IMR-90 (cell line): ENCODE measurements at regions not wholly inside any gene's neighbourhood (a gene's known extent, or its start where the extent isn't known, plus 50 kb on each side); places are given as distances from the start of the nearest gene placed in this dataset.

ENCODE experiments used
- ATAC-seq: fragments of 200-7000 bp; cut with Tn5 transposase; 2 replicates; pipeline ENCODE4 v1.9.1; 2020; ENCODE audit warnings: low read depth, mild to moderate bottlenecking, moderate library complexity
- BruUV-seq: library from RNA; stranded (reverse); fragments of 400-500 nt; replicated peaks from 2 replicates; lab custom pipeline; 2021; lab: Mats Ljungman, UMichigan
- CTCF ChIA-PET: fragments of 300-600 bp; formaldehyde crosslinking; extraction: SDS; loops from one replicate; lab custom pipeline; 2021; ENCODE audit warnings: antibody characterized with exemption; lab: Yijun Ruan, JAX
- POLR2A ChIA-PET: fragments of 300-600 bp; sonication (Branson Sonifier 250); formaldehyde crosslinking; loops from one replicate; lab custom pipeline; 2022; ENCODE audit warnings: antibody characterized with exemption; ENCODE audit not compliant: unreplicated experiment; lab: Charles Lee
- DNase-seq: peaks from one replicate; pipeline ENCODE4 v3.0.0; 2013
- H2AFZ ChIP-seq: replicated peaks from 2 replicates; pipeline ENCODE3; 2013; ENCODE audit warnings: low read length, mild to moderate bottlenecking; ENCODE audit not compliant: poor library complexity
- H2AK5ac ChIP-seq: 2 replicates; pipeline ENCODE4 v1.6.1; 2013; ENCODE audit warnings: low read depth, low read length, inconsistent platforms
- H2AK9ac ChIP-seq: replicated peaks from 2 replicates; pipeline ENCODE3; 2013; ENCODE audit warnings: mild to moderate bottlenecking, low read depth, low read length, moderate library complexity; ENCODE audit not compliant: poor library complexity
- H2BK120ac ChIP-seq: 2 replicates; pipeline ENCODE4 v1.6.1; 2013; ENCODE audit warnings: low read depth, low read length, inconsistent platforms
- H2BK15ac ChIP-seq: 3 replicates; pipeline ENCODE4 v1.6.1; 2013; ENCODE audit warnings: low read depth, low read length, inconsistent platforms
- H2BK20ac ChIP-seq: 2 replicates; pipeline ENCODE4 v1.6.1; 2013; ENCODE audit warnings: low read depth, mild to moderate bottlenecking, inconsistent platforms, low read length, moderate library complexity
- H2BK5ac ChIP-seq: 2 replicates; pipeline ENCODE4 v1.6.1; 2013; ENCODE audit warnings: mild to moderate bottlenecking, low read depth, low read length, inconsistent platforms; ENCODE audit not compliant: poor library complexity, severe bottlenecking
- H3K14ac ChIP-seq: replicated peaks from 2 replicates; pipeline ENCODE4 v1.6.1; 2013; ENCODE audit warnings: low read depth, low read length, inconsistent platforms
- H3K18ac ChIP-seq: 2 replicates; pipeline ENCODE4 v1.6.1; 2013; ENCODE audit warnings: low read depth, low read length, control low read depth
- H3K23ac ChIP-seq: 2 replicates; pipeline ENCODE4 v1.6.1; 2013; ENCODE audit warnings: low read depth, low read length, inconsistent platforms
- H3K27ac ChIP-seq: 2 replicates; pipeline ENCODE4 v1.5.1; 2013; ENCODE audit warnings: mild to moderate bottlenecking, control low read depth, low read length; ENCODE audit not compliant: insufficient read depth
- H3K27me3 ChIP-seq: 2 replicates; pipeline ENCODE4 v1.6.1; 2013; ENCODE audit warnings: low read length; ENCODE audit not compliant: control insufficient read depth, insufficient read depth
- H3K36me3 ChIP-seq: 2 replicates; pipeline ENCODE4 v1.6.1; 2013; ENCODE audit warnings: low read length, mixed read lengths; ENCODE audit not compliant: control insufficient read depth, insufficient read depth
- H3K4ac ChIP-seq: 2 replicates; pipeline ENCODE4 v1.6.1; 2013; ENCODE audit warnings: low read depth, low read length, inconsistent platforms
- H3K4me1 ChIP-seq: 2 replicates; pipeline ENCODE4 v1.6.1; 2013; ENCODE audit warnings: low read length, mixed read lengths; ENCODE audit not compliant: control insufficient read depth, insufficient read depth
- H3K4me2 ChIP-seq: 2 replicates; pipeline ENCODE4 v1.6.1; 2013; ENCODE audit warnings: low read depth, mild to moderate bottlenecking, control low read depth, low read length, moderate library complexity
- H3K4me3 ChIP-seq: 2 replicates; pipeline ENCODE4 v1.5.1; 2013; ENCODE audit warnings: low read depth, mild to moderate bottlenecking, control low read depth, low read length, moderate library complexity; ENCODE audit not compliant: insufficient read depth
- H3K56ac ChIP-seq: 2 replicates; pipeline ENCODE4 v1.6.1; 2013; ENCODE audit warnings: low read length, inconsistent platforms; ENCODE audit not compliant: insufficient read depth; ENCODE audit errors: extremely low read depth
- H3K79me1 ChIP-seq, 2 experiments: 2 replicates each; pipeline ENCODE4 v1.6.1; 2013; ENCODE audit warnings: low read length in 2 of 2, inconsistent platforms in 1 of 2, low read depth in 1 of 2
- H3K9ac ChIP-seq: 2 replicates; pipeline ENCODE4 v1.6.1; 2013; ENCODE audit warnings: low read depth, low read length, control low read depth
- H3K9me1 ChIP-seq: 2 replicates; pipeline ENCODE4 v1.6.1; 2013; ENCODE audit warnings: low read length, inconsistent platforms; ENCODE audit not compliant: insufficient read depth
- H3K9me3 ChIP-seq: 2 replicates; pipeline ENCODE4 v1.6.1; 2013; ENCODE audit warnings: low read length; ENCODE audit not compliant: control insufficient read depth, insufficient read depth
- H4K20me1 ChIP-seq: 2 replicates; pipeline ENCODE4 v1.6.1; 2013; ENCODE audit warnings: low read length, inconsistent platforms; ENCODE audit not compliant: insufficient read depth
- H4K5ac ChIP-seq: 2 replicates; pipeline ENCODE4 v1.6.1; 2013; ENCODE audit warnings: mild to moderate bottlenecking, low read depth, low read length, control low read depth
- H4K8ac ChIP-seq, 2 experiments: 2 replicates each; pipeline ENCODE4 v1.6.1; 2013; ENCODE audit warnings: low read depth in 2 of 2, low read length in 2 of 2, control low read depth in 1 of 2, inconsistent platforms in 1 of 2
- H4K91ac ChIP-seq: 2 replicates; pipeline ENCODE4 v1.6.1; 2013; ENCODE audit warnings: low read depth, low read length, inconsistent platforms; ENCODE audit not compliant: insufficient read depth
- CEBPB ChIP-seq: IDR thresholded peaks from 2 replicates; pipeline ENCODE4 v1.6.1; 2012; ENCODE audit warnings: low read depth, low read length, improper control_type of control experiment
- CHD1 ChIP-seq: IDR thresholded peaks from 2 replicates; pipeline ENCODE4 v1.6.1; 2012; ENCODE audit warnings: low read depth, low read length, improper control_type of control experiment
- CTCF ChIP-seq: conservative IDR thresholded peaks from 2 replicates; pipeline ENCODE4 v1.5.1; 2012; ENCODE audit warnings: mild to moderate bottlenecking, low read depth, low read length, improper control_type of control experiment
- ELK1 ChIP-seq: fragments of 150-350 bp; IDR thresholded peaks from 2 replicates; pipeline ENCODE4 v1.6.1; 2016; ENCODE audit warnings: low read depth, mild to moderate bottlenecking, low read length, moderate library complexity, borderline replicate concordance
- FOS ChIP-seq: fragments of 150-350 bp; IDR thresholded peaks from 2 replicates; pipeline ENCODE4 v1.6.1; 2016; ENCODE audit warnings: low read depth, low read length
- MAFK ChIP-seq: IDR thresholded peaks from 2 replicates; pipeline ENCODE4 v1.6.1; 2012; ENCODE audit warnings: low read depth, low read length, improper control_type of control experiment
- MAZ ChIP-seq: IDR thresholded peaks from 2 replicates; pipeline ENCODE4 v1.6.1; 2012; ENCODE audit warnings: low read depth, mild to moderate bottlenecking, low read length, improper control_type of control experiment, moderate library complexity, borderline replicate concordance
- MXI1 ChIP-seq: IDR thresholded peaks from 2 replicates; pipeline ENCODE4 v1.6.1; 2012; ENCODE audit warnings: low read depth, mild to moderate bottlenecking, low read length, moderate library complexity, borderline replicate concordance
- POLR2A ChIP-seq: IDR thresholded peaks from 2 replicates; pipeline ENCODE4 v1.6.1; 2012; ENCODE audit warnings: mild to moderate bottlenecking, low read depth, low read length
- RAD21 ChIP-seq: IDR thresholded peaks from 2 replicates; pipeline ENCODE4 v1.6.1; 2012; ENCODE audit warnings: low read length, improper control_type of control experiment
- RCOR1 ChIP-seq: IDR thresholded peaks from 2 replicates; pipeline ENCODE4 v1.6.1; 2012; ENCODE audit warnings: mild to moderate bottlenecking, low read length, improper control_type of control experiment; ENCODE audit not compliant: insufficient replicate concordance
- RFX5 ChIP-seq: IDR thresholded peaks from 2 replicates; pipeline ENCODE4 v1.8.0; 2012; ENCODE audit warnings: low read depth, mild to moderate bottlenecking, low read length, moderate library complexity
- SMC3 ChIP-seq: fragments of 150-350 bp; IDR thresholded peaks from 2 replicates; pipeline ENCODE4 v1.6.1; 2016; ENCODE audit warnings: low read depth, mild to moderate bottlenecking, antibody characterized with exemption, low read length, moderate library complexity
- USF2 ChIP-seq: fragments of 150-350 bp; IDR thresholded peaks from 2 replicates; pipeline ENCODE4 v1.6.1; 2017; ENCODE audit warnings: mild to moderate bottlenecking, antibody characterized with exemption, low read length, low read depth
- WGBS, 2 experiments: methylation state at CpG; one replicate each; pipeline versions ENCODE4 v1.1.5 to v1.1.7; 2013; ENCODE audit warnings: missing lambda C conversion rate in 2 of 2; ENCODE audit not compliant: insufficient read length in 1 of 2; ENCODE audit errors: extremely low coverage in 2 of 2; 5-methylcytosine and 5-hydroxymethylcytosine counted together
- dilution Hi-C: fragments of 300-500 bp; cut with HindIII; formaldehyde crosslinking; loops from one replicate; pipeline ENCODE4 v1.14.3; 2018; ENCODE audit warnings: low sequenced_read_pairs; ENCODE audit not compliant: unreplicated experiment
- in situ Hi-C: fragments of 300-500 bp; cut with MboI; formaldehyde crosslinking; loops from 3 replicates; pipeline ENCODE4 v1.14.3; 2019; ENCODE audit warnings: low sequenced_read_pairs, inconsistent platforms, mixed read lengths
- intact Hi-C: fragments of 100-400 bp; cut with micrococcal nuclease; formaldehyde crosslinking; loops from 2 replicates; pipeline ENCODE4 v1.10.0; 2022

GRCh38 chr11:111170761-111171379, 74.7 kb upstream of the POU2AF2 start:
- Histone ChIP-seq H3K9me1 (0 out of 2 replicates have a peak, but pooled peaks cover 1% of the 10 kb centered on the region), H2BK20ac (no peak overlapping the region), H3K9ac (no peak overlapping the region), H3K9me3 (no peaks in the 10 kb centered on the region), H2BK15ac (no peak overlapping the region), H2BK5ac (no peak overlapping the region), H3K4ac (no peak overlapping the region), H3K4me1 (no peaks in the 10 kb centered on the region; the same call in 1 of the 2 replicates), H3K23ac (no peak overlapping the region), H3K27ac (no peak overlapping the region), H3K14ac (no peak overlapping the region), H3K36me3 (no peaks in the 10 kb centered on the region), H4K91ac (no peak overlapping the region), H3K27me3 (no peaks in the 10 kb centered on the region), H3K18ac (no peak overlapping the region), H3K4me3 (no peak overlapping the region), H4K5ac (no peak overlapping the region), H3K56ac (no peak overlapping the region), H2BK120ac (no peak overlapping the region), H3K4me2 (no peak overlapping the region), H3K79me1 (no peaks in the 10 kb centered on the region), H2AFZ (no peak overlapping the region), H4K8ac (no peak overlapping the region), H4K20me1 (no peaks in the 10 kb centered on the region), H2AK5ac (no peak overlapping the region), H2AK9ac (no peak overlapping the region)
- no TSS peak for BruUV-seq
- intact Hi-C loops (no loop called here), dilution Hi-C loops (no loop called here), in situ Hi-C loops (no loop called here)
- WGBS, 2 experiments = 96% methylated on average over 4 of the region's 11 CpGs; no CpG with 5 or more reads in 1 of the 2 experiments
- CTCF ChIA-PET = no interaction called here
- ATAC-seq (no peak), DNase-seq (no peak)
- no peak for TF ChIP-seq POLR2A
- TF ChIP-seq RCOR1 = no peak
- no peak for TF ChIP-seq CHD1
- TF ChIP-seq RAD21 = no peak
- no peak for TF ChIP-seq CTCF
- TF ChIP-seq RFX5 = no peak
- no peak for TF ChIP-seq FOS
- TF ChIP-seq CEBPB = no peak
- TF ChIP-seq MAFK = no peak
- no peak for TF ChIP-seq MAZ
- no peak for TF ChIP-seq SMC3
- TF ChIP-seq USF2 = no peak
- TF ChIP-seq ELK1 = no peak
- no peak for TF ChIP-seq MXI1
- POLR2A ChIA-PET = no interaction called here
